ENCODE measurements at regions not wholly inside any gene's neighbourhood (a gene's known extent, or its start where the extent isn't known, plus 50 kb on each side); places are given as distances from the start of the nearest gene placed in this dataset.

GRCh38 chr13:40433577-40433976, 232.9 kb downstream of the FOXO1 start:
- BruUV-seq (replicated peaks), result no TSS peak
- SMC1A ChIA-PET (ENCODE audit: uncharacterized antibody, unreplicated experiment), result interaction anchor here (0.6 to 3.8 kb wide), 6 partner anchors 10 to 293 kb away, joined by 3 to 24 read pairs (median 4); no protein-coding TSS in a partner anchor
- no peak overlapping the region for H3K4me2 ChIP-seq (ENCODE audit: control insufficient read depth, insufficient read depth)
- H4K20me1 ChIP-seq (ENCODE audit: control insufficient read depth, insufficient read depth), result no peaks in the 10 kb centered on the region
- peaks cover 19% of the 10 kb centered on the region for H3K4me1 ChIP-seq (ENCODE audit: control insufficient read depth, insufficient read depth, low read length)
- DNase-seq (ENCODE audit: low read depth, low spot score), result no peak
- TF ChIP-seq SPI1 (IDR thresholded peaks at IDR 0.05; ENCODE audit: borderline replicate concordance, insufficient read depth, low read depth, low read length) (peak; percentile 22; the same call in 1 of the 2 replicates), RUNX3 (IDR thresholded peaks at IDR 0.05; ENCODE audit: low read length) (peak; percentile 80), GABPA (IDR thresholded peaks at IDR 0.05; ENCODE audit: low read depth) (no peak)
- WGBS (ENCODE audit: insufficient coverage, insufficient replicate concordance, low lambda C conversion rate, missing lambda C conversion rate), result 39% methylated on average over 4 of the region's 4 CpGs
- no peak overlapping the region for H3K4me3 ChIP-seq
- H3K9me3 ChIP-seq (replicated peaks; ENCODE audit: control insufficient read depth, insufficient read depth, low read length), result no peaks in the 10 kb centered on the region; the same call in 1 of the 3 replicates
- CTCF ChIA-PET, result no interaction called here
- H3K79me2 ChIP-seq (ENCODE audit: control insufficient read depth, insufficient read depth, low read length), result no peaks in the 10 kb centered on the region
- POLR2A ChIA-PET, result interaction anchor here (0.7 to 1.4 kb wide), 2 partner anchors 11 to 24 kb away, joined by 4 to 6 read pairs; no protein-coding TSS in a partner anchor
- in situ Hi-C loops (cut with MboI) (no loop called here), intact Hi-C loops (cut with micrococcal nuclease; ENCODE audit: unreplicated experiment) (no loop called here)
- RAD21 ChIA-PET (ENCODE audit: unreplicated experiment), result interaction anchor here (0.6 to 2.1 kb wide), 6 partner anchors 11 to 1333 kb away, joined by 3 to 9 read pairs (median 4); no protein-coding TSS in a partner anchor
- no peaks in the 10 kb centered on the region for H3K27me3 ChIP-seq (replicated peaks in 1 of 2; ENCODE audit: control insufficient read depth in 2 of 2, insufficient read depth in 2 of 2, low read length in 1 of 2)
- no peaks in the 10 kb centered on the region for H3K36me3 ChIP-seq (ENCODE audit: control insufficient read depth in 2 of 2, insufficient read depth in 2 of 2, low read length in 1 of 2)
- H3K27ac ChIP-seq (ENCODE audit: control insufficient read depth, insufficient read depth), result no peak overlapping the region
- no peak overlapping the region for H2AFZ ChIP-seq (ENCODE audit: control insufficient read depth, low read depth, low read length)
- H3K9ac ChIP-seq (ENCODE audit: control insufficient read depth, insufficient read depth, low read length), result no peak overlapping the region
- FAIRE-seq, result no peak
- peak; percentile 65 for ATAC-seq

GRCh38 chr13:40434516-40435397, 231.7 kb downstream of the FOXO1 start:
- no TSS peak for BruUV-seq (replicated peaks)
- intact Hi-C loops (cut with micrococcal nuclease; ENCODE audit: unreplicated experiment) (no loop called here), in situ Hi-C loops (cut with MboI) (no loop called here)
- ChIA-PET CTCF (interaction anchor here (1.2 to 1.4 kb wide), 2 partner anchors 9 to 246 kb away, joined by 3 to 6 read pairs; no protein-coding TSS in a partner anchor), SMC1A (ENCODE audit: uncharacterized antibody, unreplicated experiment) (interaction anchor here (1.0 to 1.5 kb wide), 6 partner anchors 9 to 93 kb away, joined by 3 to 10 read pairs (median 4); no protein-coding TSS in a partner anchor), POLR2A (interaction anchor here (0.6 to 0.9 kb wide), 3 partner anchors 10 to 230 kb away, joined by 3 read pairs; no protein-coding TSS in a partner anchor), RAD21 (ENCODE audit: unreplicated experiment) (interaction anchor here (1.0 to 2.7 kb wide), 5 partner anchors 11 to 234 kb away, joined by 3 to 8 read pairs (median 4); no protein-coding TSS in a partner anchor)
- H3K9ac ChIP-seq (ENCODE audit: control insufficient read depth, insufficient read depth, low read length), result no peak overlapping the region
- H3K79me2 ChIP-seq (ENCODE audit: control insufficient read depth, insufficient read depth, low read length), result no peaks in the 10 kb centered on the region
- H3K27ac ChIP-seq (ENCODE audit: control insufficient read depth, insufficient read depth), result no peak overlapping the region
- FAIRE-seq, result no peak
- no peak for TF ChIP-seq EGR1 (IDR thresholded peaks at IDR 0.05; ENCODE audit: borderline replicate concordance in 1 of 2, low read depth in 2 of 2, low read length in 2 of 2)
- no peak for TF ChIP-seq JUNB (IDR thresholded peaks at IDR 0.05)
- TF ChIP-seq NRF1 (conservative IDR thresholded peaks at IDR 0.05; ENCODE audit: low read depth, low read length), result no peak
- TF ChIP-seq MYB (IDR thresholded peaks at IDR 0.05; ENCODE audit: borderline replicate concordance, low read depth, low read length), result no peak
- H3K4me1 ChIP-seq (ENCODE audit: control insufficient read depth, insufficient read depth, low read length), result peaks cover 19% of the 10 kb centered on the region
- no peaks in the 10 kb centered on the region; the same call in 1 of the 3 replicates for H3K9me3 ChIP-seq (replicated peaks; ENCODE audit: control insufficient read depth, insufficient read depth, low read length)
- DNase-seq (ENCODE audit: low read depth, low spot score), result no peak
- no peak overlapping the region for H3K4me3 ChIP-seq
- H3K36me3 ChIP-seq (ENCODE audit: control insufficient read depth in 2 of 2, insufficient read depth in 2 of 2, low read length in 1 of 2), result no peaks in the 10 kb centered on the region
- no peak overlapping the region for H2AFZ ChIP-seq (ENCODE audit: control insufficient read depth, low read depth, low read length)
- no peak overlapping the region for H3K4me2 ChIP-seq (ENCODE audit: control insufficient read depth, insufficient read depth)
- WGBS (ENCODE audit: insufficient coverage, insufficient replicate concordance, low lambda C conversion rate, missing lambda C conversion rate), result 59% methylated on average over 4 of the region's 4 CpGs
- H4K20me1 ChIP-seq (ENCODE audit: control insufficient read depth, insufficient read depth), result no peaks in the 10 kb centered on the region
- 0 out of 3 replicates have a peak, but pooled peaks have one; percentile 13 for ATAC-seq
- H3K27me3 ChIP-seq (replicated peaks in 1 of 2; ENCODE audit: control insufficient read depth in 2 of 2, insufficient read depth in 2 of 2, low read length in 1 of 2), result no peaks in the 10 kb centered on the region
